A549 (cell line): ENCODE measurements at regions not wholly inside any gene's neighbourhood (a gene's known extent, or its start where the extent isn't known, plus 50 kb on each side); places are given as distances from the start of the nearest gene placed in this dataset.

ENCODE experiments used
- ATAC-seq, 2 experiments: fragments of 200-7000 bp in 1 of 2; fragments of >200 bp in 1 of 2; cut with Nextera tagmentation in 1 of 2; cut with Tn5 transposase in 1 of 2; 3 replicates each; pipeline versions ENCODE4 v1.8.0 to v1.9.1; 2018 to 2020; ENCODE audit warnings: mild to moderate bottlenecking in 1 of 2, moderate library complexity in 1 of 2
- CTCF ChIA-PET: fragments of 300-600 bp; sonication (Branson Sonifier 250); formaldehyde crosslinking; extraction: SDS; loops from one replicate; lab custom pipeline; 2021; ENCODE audit warnings: antibody characterized with exemption, inconsistent platforms; lab: Yijun Ruan, JAX
- POLR2A ChIA-PET: fragments of 350-600 bp; formaldehyde crosslinking; extraction: SDS; loops from one replicate; lab custom pipeline; 2021; ENCODE audit warnings: antibody characterized with exemption, inconsistent platforms; lab: Yijun Ruan, JAX
- DNase-seq, 2 experiments: peaks; one replicate each; pipeline versions ENCODE4 v3.0.0 to v3.0.0-alpha.2; 2011 to 2016; ENCODE audit warnings: low read depth in 1 of 2, low spot score in 1 of 2
- FAIRE-seq: peaks from 2 replicates; lab custom pipeline; 2011; peaks lifted over from hg19 to GRCh38; lab: Jason Lieb, UNC
- H3K27ac ChIP-seq, 2 experiments: fragments of >200 bp; sonication (Bioruptor Twin); formaldehyde crosslinking; 3 replicates each; pipeline ENCODE4 v1.5.1; 2016 to 2017
- H3K4me1 ChIP-seq: fragments of >200 bp; sonication (Bioruptor Twin); formaldehyde crosslinking; 3 replicates; pipeline ENCODE4 v1.6.1; 2016
- H3K4me2 ChIP-seq: fragments of >200 bp; sonication (Bioruptor Twin); formaldehyde crosslinking; 3 replicates; pipeline ENCODE4 v1.6.1; 2016
- H3K4me3 ChIP-seq: fragments of >200 bp; sonication (Bioruptor Twin); formaldehyde crosslinking; 3 replicates; pipeline ENCODE4 v1.5.1; 2016
- H3K9me3 ChIP-seq: fragments of >200 bp; sonication (Bioruptor Twin); formaldehyde crosslinking; 3 replicates; pipeline ENCODE4 v1.6.1; 2016
- EHMT2 ChIP-seq: fragments of 200-600 bp; sonication (generic); IDR thresholded peaks from 2 replicates; pipeline ENCODE4 v1.6.1; 2016; ENCODE audit warnings: antibody characterized with exemption, low read depth, mild to moderate bottlenecking, moderate library complexity
- FOSB ChIP-seq: fragments of 250-450 bp; sonication (Bioruptor Pico); IDR thresholded peaks from 2 replicates; pipeline ENCODE4 v1.5.0; 2020; ENCODE audit warnings: mild to moderate bottlenecking, moderate library complexity
- FOSL2 ChIP-seq, 2 experiments: fragments of 450-650 bp in 1 of 2; fragments of >200 bp in 1 of 2; sonication (Bioruptor Twin) in 1 of 2; formaldehyde crosslinking; IDR thresholded peaks; 2 replicates each; pipeline versions ENCODE4 v1.5.0 to v1.6.1; 2016 to 2020; ENCODE audit warnings: mild to moderate bottlenecking in 1 of 2, moderate library complexity in 1 of 2
- JUNB ChIP-seq: fragments of >200 bp; sonication (Bioruptor Twin); formaldehyde crosslinking; IDR thresholded peaks from 2 replicates; pipeline ENCODE4 v1.6.1; 2016
- MAFK ChIP-seq: fragments of 450-650 bp; IDR thresholded peaks from 2 replicates; pipeline ENCODE4 v1.6.1; 2014; ENCODE audit not compliant: partially characterized antibody
- MYC ChIP-seq: IDR thresholded peaks from 2 replicates; pipeline ENCODE4 v1.6.1; 2012; ENCODE audit warnings: mild to moderate bottlenecking, inconsistent platforms, low read length, improper control_type of control experiment, borderline replicate concordance
- NPAS2 ChIP-seq: fragments of 250-450 bp; sonication (Bioruptor Pico); IDR thresholded peaks from 2 replicates; pipeline ENCODE4 v1.8.0; 2022; ENCODE audit warnings: mild to moderate bottlenecking, moderate library complexity, borderline replicate concordance
- POLR2A ChIP-seq: IDR thresholded peaks from 2 replicates; pipeline ENCODE4 v1.6.1; 2012; ENCODE audit warnings: mild to moderate bottlenecking, low read length
- RNF2 ChIP-seq: fragments of 200-600 bp; sonication (generic); IDR thresholded peaks from 2 replicates; pipeline ENCODE4 v1.6.1; 2016; ENCODE audit warnings: low read depth, mild to moderate bottlenecking, antibody characterized with exemption, moderate library complexity, borderline replicate concordance
- SMC3 ChIP-seq: fragments of >200 bp; sonication (Bioruptor Twin); formaldehyde crosslinking; IDR thresholded peaks from 3 replicates; pipeline ENCODE4 v1.6.1; 2018; ENCODE audit warnings: inconsistent platforms
- TFCP2L1 ChIP-seq: fragments of 250-450 bp; sonication (Bioruptor Pico); IDR thresholded peaks from 2 replicates; pipeline ENCODE4 v1.5.0; 2021; ENCODE audit warnings: mild to moderate bottlenecking
- ZFP36 ChIP-seq: fragments of 450-650 bp; IDR thresholded peaks from 2 replicates; pipeline ENCODE4 v1.6.1; 2014; ENCODE audit warnings: borderline replicate concordance; ENCODE audit not compliant: partially characterized antibody
- WGBS: methylation state at CpG from one replicate; pipeline ENCODE4 v1.1.6; 2017; ENCODE audit errors: missing lambda C conversion rate; 5-methylcytosine and 5-hydroxymethylcytosine counted together
- TF ChIP-seq, protein P1 (sequence below): IDR thresholded peaks from 2 replicates; pipeline ENCODE4 v1.6.1; 2012; ENCODE audit warnings: low read depth, borderline replicate concordance
- TF ChIP-seq, protein P2 (sequence below): fragments of >200 bp; sonication (Bioruptor Twin); formaldehyde crosslinking; IDR thresholded peaks from 3 replicates; pipeline ENCODE4 v1.5.1; 2016
- TF ChIP-seq, protein P3 (sequence below): fragments of 450-650 bp; IDR thresholded peaks from 2 replicates; pipeline ENCODE4 v1.6.1; 2014; ENCODE audit warnings: antibody characterized with exemption

DNA sequence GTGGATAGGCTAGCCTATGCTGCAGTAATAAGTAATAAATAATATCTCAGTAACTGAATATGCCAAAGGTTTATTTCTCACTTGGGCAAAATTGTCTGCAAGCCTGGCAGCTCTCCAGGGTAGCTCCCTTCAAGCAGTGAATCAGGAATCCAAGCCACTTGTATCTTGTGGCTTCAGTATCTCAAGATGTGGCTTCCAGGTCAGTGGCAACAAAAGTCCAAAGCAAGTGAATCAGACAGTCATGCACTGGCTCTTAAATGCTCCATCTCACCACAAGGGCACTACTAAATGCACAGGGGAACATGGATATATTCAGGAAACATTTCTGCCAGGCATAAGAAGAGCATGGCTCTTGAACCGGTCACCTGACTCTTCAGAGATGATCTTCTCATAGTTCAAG, 126.3 kb downstream of the KCTD12 start:
- ChIA-PET CTCF (no interaction called here), POLR2A (no interaction called here)
- Histone ChIP-seq H3K4me1 (no peaks in the 10 kb centered on the region), H3K27ac (no peak overlapping the region), H3K9me3 (no peaks in the 10 kb centered on the region), H3K4me2 (no peak overlapping the region), H3K4me3 (no peak overlapping the region)
- DNase-seq = no peak
- 0% methylated on average over 1 of the region's 1 CpG for WGBS
- no peak for FAIRE-seq
- no peak for ATAC-seq
- no peak for TF ChIP-seq TFCP2L1 (CRISPR knock-in tag)
- TF ChIP-seq POLR2A = no peak
- TF ChIP-seq FOSL2 (IDR thresholded peaks at IDR 0.05) = no peak
- TF ChIP-seq FOSL2 (CRISPR knock-in tag; IDR thresholded peaks at IDR 0.05) = no peak
- TF ChIP-seq ZFP36 = no peak
- no peak for TF ChIP-seq NPAS2 (CRISPR knock-in tag)
- TF ChIP-seq JUNB = no peak
- no peak for TF ChIP-seq SMC3

DNA sequence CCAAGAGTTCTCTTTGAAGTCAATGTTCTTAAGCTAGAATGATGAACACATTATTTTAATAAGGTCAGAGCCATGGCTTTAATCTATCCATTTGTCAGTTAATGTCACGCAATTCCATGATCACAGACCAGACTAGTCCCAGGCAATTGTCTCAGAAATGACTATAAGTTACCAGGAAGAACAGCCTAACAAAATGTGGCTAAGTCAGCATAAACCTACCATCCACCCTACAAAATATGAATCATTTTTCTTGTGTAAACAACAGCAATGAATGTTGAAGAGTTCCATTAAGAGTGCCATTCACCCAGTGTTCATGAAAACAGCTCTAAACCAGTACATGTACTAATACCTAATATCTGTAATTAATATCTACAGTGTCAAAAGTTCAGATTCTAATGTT, 127.5 kb downstream of the KCTD12 start:
- Histone ChIP-seq H3K27ac (no peak overlapping the region), H3K4me1 (no peaks in the 10 kb centered on the region), H3K4me3 (no peak overlapping the region), H3K4me2 (no peak overlapping the region), H3K9me3 (no peaks in the 10 kb centered on the region)
- FAIRE-seq = no peak
- ATAC-seq = no peak
- DNase-seq = no peak
- TF ChIP-seq, protein P1, sequence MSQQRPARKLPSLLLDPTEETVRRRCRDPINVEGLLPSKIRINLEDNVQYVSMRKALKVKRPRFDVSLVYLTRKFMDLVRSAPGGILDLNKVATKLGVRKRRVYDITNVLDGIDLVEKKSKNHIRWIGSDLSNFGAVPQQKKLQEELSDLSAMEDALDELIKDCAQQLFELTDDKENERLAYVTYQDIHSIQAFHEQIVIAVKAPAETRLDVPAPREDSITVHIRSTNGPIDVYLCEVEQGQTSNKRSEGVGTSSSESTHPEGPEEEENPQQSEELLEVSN = no peak
- TF ChIP-seq, protein P2, sequence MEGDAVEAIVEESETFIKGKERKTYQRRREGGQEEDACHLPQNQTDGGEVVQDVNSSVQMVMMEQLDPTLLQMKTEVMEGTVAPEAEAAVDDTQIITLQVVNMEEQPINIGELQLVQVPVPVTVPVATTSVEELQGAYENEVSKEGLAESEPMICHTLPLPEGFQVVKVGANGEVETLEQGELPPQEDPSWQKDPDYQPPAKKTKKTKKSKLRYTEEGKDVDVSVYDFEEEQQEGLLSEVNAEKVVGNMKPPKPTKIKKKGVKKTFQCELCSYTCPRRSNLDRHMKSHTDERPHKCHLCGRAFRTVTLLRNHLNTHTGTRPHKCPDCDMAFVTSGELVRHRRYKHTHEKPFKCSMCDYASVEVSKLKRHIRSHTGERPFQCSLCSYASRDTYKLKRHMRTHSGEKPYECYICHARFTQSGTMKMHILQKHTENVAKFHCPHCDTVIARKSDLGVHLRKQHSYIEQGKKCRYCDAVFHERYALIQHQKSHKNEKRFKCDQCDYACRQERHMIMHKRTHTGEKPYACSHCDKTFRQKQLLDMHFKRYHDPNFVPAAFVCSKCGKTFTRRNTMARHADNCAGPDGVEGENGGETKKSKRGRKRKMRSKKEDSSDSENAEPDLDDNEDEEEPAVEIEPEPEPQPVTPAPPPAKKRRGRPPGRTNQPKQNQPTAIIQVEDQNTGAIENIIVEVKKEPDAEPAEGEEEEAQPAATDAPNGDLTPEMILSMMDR = no peak
- peak; percentile 45 for TF ChIP-seq MAFK
- TF ChIP-seq, protein P3, sequence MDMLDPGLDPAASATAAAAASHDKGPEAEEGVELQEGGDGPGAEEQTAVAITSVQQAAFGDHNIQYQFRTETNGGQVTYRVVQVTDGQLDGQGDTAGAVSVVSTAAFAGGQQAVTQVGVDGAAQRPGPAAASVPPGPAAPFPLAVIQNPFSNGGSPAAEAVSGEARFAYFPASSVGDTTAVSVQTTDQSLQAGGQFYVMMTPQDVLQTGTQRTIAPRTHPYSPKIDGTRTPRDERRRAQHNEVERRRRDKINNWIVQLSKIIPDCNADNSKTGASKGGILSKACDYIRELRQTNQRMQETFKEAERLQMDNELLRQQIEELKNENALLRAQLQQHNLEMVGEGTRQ = no peak
- no peak for TF ChIP-seq EHMT2
- no peak for TF ChIP-seq RNF2
- CTCF ChIA-PET = no interaction called here
- 27% methylated on average over 1 of the region's 1 CpG for WGBS
- POLR2A ChIA-PET = no interaction called here

DNA sequence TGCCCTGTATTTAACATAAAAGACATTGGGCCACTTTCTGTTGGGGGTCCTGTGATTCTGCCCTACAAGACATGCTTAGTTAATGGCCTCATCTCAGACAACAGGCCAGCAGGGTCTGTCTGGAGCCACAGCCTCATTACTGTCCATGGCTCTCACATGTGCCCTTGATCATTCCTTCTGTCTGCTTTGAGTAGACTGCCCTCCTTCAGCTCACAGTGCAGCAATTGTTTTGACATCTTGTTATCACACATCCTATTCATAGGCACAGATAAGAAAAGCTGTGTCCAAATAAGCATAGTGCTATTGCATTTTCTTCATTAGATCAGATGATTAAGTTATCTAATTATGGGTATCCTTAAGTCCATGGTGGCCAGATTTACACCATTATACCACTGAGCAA, 127.9 kb downstream of the KCTD12 start:
- FAIRE-seq = no peak
- H3K9me3 ChIP-seq = no peaks in the 10 kb centered on the region
- no peak for TF ChIP-seq FOSB
- TF ChIP-seq MYC = no peak
- TF ChIP-seq, all 56 proteins: peak for 0
- Histone ChIP-seq H3K27ac (no peak overlapping the region), H3K4me2 (no peak overlapping the region), H3K4me3 (no peak overlapping the region), H3K4me1 (no peaks in the 10 kb centered on the region)
- ChIA-PET POLR2A (no interaction called here), CTCF (no interaction called here)
- DNase-seq (no peak), ATAC-seq (no peak)

DNA sequence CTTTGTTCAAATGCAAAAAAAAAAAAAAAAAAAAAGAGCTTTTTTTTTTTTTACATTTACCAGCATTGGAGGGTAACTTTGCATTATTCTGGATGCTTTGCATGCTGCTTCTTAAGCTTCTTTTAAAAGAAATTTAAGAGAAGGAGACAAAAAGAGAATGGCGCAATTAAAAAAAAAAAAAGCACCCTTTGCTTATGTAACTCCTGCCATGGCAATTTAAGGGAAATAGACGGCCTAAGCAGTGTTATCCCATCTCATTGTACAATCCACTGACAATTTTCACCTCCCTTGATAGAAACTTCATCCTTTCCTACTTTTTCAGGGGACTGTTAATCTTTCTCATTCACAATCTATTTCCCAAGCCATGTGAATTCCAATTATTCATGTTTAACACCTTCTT, 129.8 kb downstream of the KCTD12 start:
- ChIA-PET CTCF (no interaction called here), POLR2A (no interaction called here)
- ATAC-seq = no peak
- FAIRE-seq = no peak
- DNase-seq = no peak
- WGBS = 54% methylated on average over 2 of the region's 2 CpGs
- Histone ChIP-seq H3K4me1 (no peaks in the 10 kb centered on the region), H3K4me2 (no peak overlapping the region), H3K4me3 (no peak overlapping the region), H3K27ac (no peak overlapping the region), H3K9me3 (no peaks in the 10 kb centered on the region)
- TF ChIP-seq JUNB (no peak), SMC3 (no peak)
